Peyer's patch (tissue), 4 donors: ENCODE measurements at regions not wholly inside any gene's neighbourhood (a gene's known extent, or its start where the extent isn't known, plus 50 kb on each side); places are given as distances from the start of the nearest gene placed in this dataset.

Source experiments
- CTCF ChIP-seq, 6 experiments: fragments of 450-650 bp in 4 of 6; fragments of 200-600 bp in 2 of 6; sonication (generic) in 1 of 6; IDR thresholded peaks; one replicate each; pipeline ENCODE4 v1.5.1; 2017 to 2019; ENCODE audit warnings: antibody characterized with exemption in 6 of 6, mild to moderate bottlenecking in 3 of 6, moderate library complexity in 1 of 6
- POLR2A ChIP-seq, 2 donors: fragments of 450-650 bp; IDR thresholded peaks; one replicate each; pipeline ENCODE4 v1.5.1; 2017; ENCODE audit warnings: antibody characterized with exemption in 2 of 2, mild to moderate bottlenecking in 2 of 2, moderate library complexity in 2 of 2

DNA sequence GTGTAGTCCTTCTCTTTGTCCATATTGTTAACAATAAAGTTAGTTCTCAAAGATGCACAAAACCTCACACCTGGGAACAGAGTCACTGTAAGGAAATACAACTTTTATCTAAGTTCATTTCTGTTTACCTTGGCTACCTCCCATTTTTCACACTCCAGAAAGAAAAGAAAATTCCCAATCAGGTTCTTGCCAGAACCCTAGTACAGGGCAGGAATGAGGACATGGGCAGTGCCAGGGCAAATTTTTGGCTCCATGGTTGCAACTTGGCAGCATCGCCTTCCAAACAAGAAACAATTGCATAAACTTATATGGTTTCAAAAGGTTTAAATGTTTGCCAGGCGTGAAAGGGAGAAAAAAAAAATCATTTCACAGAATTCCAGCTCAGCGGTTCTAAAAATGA lies 296.3 kb upstream of the PRKD1 start:
- TF ChIP-seq POLR2A (IDR thresholded peaks at IDR 0.05) (no peak), CTCF (IDR thresholded peaks at IDR 0.05) (no peak)
